Pancreas (tissue), 10 donors: ENCODE measurements at regions not wholly inside any gene's neighbourhood (a gene's known extent, or its start where the extent isn't known, plus 50 kb on each side); places are given as distances from the start of the nearest gene placed in this dataset.

Experiments used
- ATAC-seq, 4 donors: fragments of 200-7000 bp; cut with Tn5 transposase; one replicate each; pipeline versions ENCODE4 v1.8.0 to v1.9.1; 2020; ENCODE audit warnings: mild to moderate bottlenecking in 4 of 4, moderate library complexity in 4 of 4
- DNase-seq, 6 donors: peaks; one replicate each; pipeline ENCODE4 v3.0.0-alpha.2; 2020
- FAIRE-seq: peaks from 2 replicates; lab custom pipeline; 2012; peaks lifted over from hg19 to GRCh38; lab: Jason Lieb, UNC
- H3K27ac ChIP-seq, 4 donors: fragments of 200-600 bp; sonication (generic); 1 replicate in 3 of 4; 2 replicates in 1 of 4; pipeline versions ENCODE4 v1.5.0 to v1.8.0; 2020
- H3K27me3 ChIP-seq, 4 donors: fragments of 200-600 bp; one replicate each; pipeline ENCODE4 v1.8.0; 2021
- H3K36me3 ChIP-seq, 3 donors: fragments of 200-600 bp; sonication (generic) in 1 of 3; one replicate each; pipeline versions ENCODE4 v1.5.0 to v1.8.0; 2020 to 2021
- H3K4me1 ChIP-seq, 3 donors: fragments of 200-600 bp; one replicate each; pipeline ENCODE4 v1.8.0; 2021
- H3K4me3 ChIP-seq, 4 donors: fragments of 200-600 bp; sonication (generic) in 2 of 4; one replicate each; pipeline versions ENCODE4 v1.5.0 to v1.8.0; 2020 to 2021
- H3K9me3 ChIP-seq, 4 donors: fragments of 200-600 bp; one replicate each; pipeline ENCODE4 v1.8.0; 2021
- CTCF ChIP-seq, 4 donors: fragments of 200-600 bp; sonication (generic) in 3 of 4; IDR thresholded peaks; one replicate each; pipeline versions ENCODE4 v1.5.0 to v1.8.0; 2021; ENCODE audit warnings: antibody characterized with exemption in 4 of 4
- WGBS, 2 donors: extraction: QIAGEN DNeasy Blood & Tissue Kit; methylation state at CpG; one replicate each; pipeline ENCODE4 v1.1.7; 2013; 5-methylcytosine and 5-hydroxymethylcytosine counted together
- intact Hi-C, 3 donors: fragments of 100-400 bp; cut with DNase I; formaldehyde crosslinking; loops; one replicate each; pipeline versions ENCODE4 v1.11.1 to v1.14.2; 2022
- donor health status: healthy with polysubstance abuse.
- donor health status: DM: no; HTN: no; CAD: no; lungs with moderate emphysema.
- donor health status: DM: no; HTN: no; CAD: no.
- donor health status: control.
- donor health status: control.
- donor health status: Bipolar disorder and iron deficiency.
- donor health status: DM: yes; HTN: yes; CAD: no.
- donor health status: DM: no; HTN: no; CAD: no.
- donor health status: DM: no; HTN: no; CAD: no.
- donor health status: DM: yes; HTN: yes; CAD: no.

GRCh38 chr6:130600880-130601341 lies 226.3 kb upstream of the SMLR1 start:
- WGBS, 2 donors: 67 to 78% methylated on average over 2 of the region's 2 CpGs
- no peak for FAIRE-seq
- H3K4me3 ChIP-seq: no peak overlapping the region

GRCh38 chr6:130602151-130602770 lies 224.9 kb upstream of the SMLR1 start:
- Histone ChIP-seq H3K27ac (no peak overlapping the region), H3K36me3 (no peaks in the 10 kb centered on the region), H3K4me1 (no peaks in the 10 kb centered on the region), H3K27me3 (no peaks in the 10 kb centered on the region), H3K9me3 (no peaks in the 10 kb centered on the region), H3K4me3 (no peak overlapping the region)
- peak in 3 of 4 donors; percentile 28 to 63 (median 39) for ATAC-seq
- FAIRE-seq: no peak
- 47 to 58% methylated on average over 8 of the region's 8 CpGs for WGBS, 2 donors
- DNase-seq: no peak
- TF ChIP-seq CTCF (IDR thresholded peaks at IDR 0.05): no peak
- intact Hi-C loops: no loop called here

More at GRCh38 chr6:130600880-130601341, 226.3 kb upstream of the SMLR1 start:
- Histone ChIP-seq H3K27ac (no peak overlapping the region), H3K27me3 (no peaks in the 10 kb centered on the region), H3K9me3 (no peaks in the 10 kb centered on the region), H3K36me3 (no peaks in the 10 kb centered on the region), H3K4me1 (no peaks in the 10 kb centered on the region)
- ATAC-seq (no peak), DNase-seq (no peak)
- TF ChIP-seq CTCF (IDR thresholded peaks at IDR 0.05): no peak
- intact Hi-C loops: no loop called here

GRCh38 chr6:130603391-130603790 lies 223.8 kb upstream of the SMLR1 start:
- intact Hi-C loops: no loop called here
- WGBS, 2 donors: 71 to 77% methylated on average over 3 of the region's 3 CpGs
- Histone ChIP-seq H3K9me3 (no peaks in the 10 kb centered on the region), H3K27ac (no peak overlapping the region), H3K4me3 (no peak overlapping the region), H3K4me1 (no peaks in the 10 kb centered on the region), H3K27me3 (no peaks in the 10 kb centered on the region), H3K36me3 (no peaks in the 10 kb centered on the region)
- no peak for ATAC-seq
- no peak for TF ChIP-seq CTCF (IDR thresholded peaks at IDR 0.05)
- DNase-seq: no peak
- no peak for FAIRE-seq

- Histone ChIP-seq H3K27ac (no peak overlapping the region), H3K27me3 (no peaks in the 10 kb centered on the region), H3K36me3 (no peaks in the 10 kb centered on the region), H3K9me3 (no peaks in the 10 kb centered on the region), H3K4me3 (no peak overlapping the region), H3K4me1 (no peaks in the 10 kb centered on the region)
- no peak for ATAC-seq
- 32 to 38% methylated on average over 2 of the region's 2 CpGs for WGBS, 2 donors
- no peak for FAIRE-seq
- TF ChIP-seq CTCF (IDR thresholded peaks at IDR 0.05): no peak
- DNase-seq: no peak
- intact Hi-C loops: no loop called here
Observed at GRCh38 chr6:130604841-130605399, 222.3 kb upstream of the SMLR1 start.

- no peaks in the 10 kb centered on the region for H3K36me3 ChIP-seq
- intact Hi-C loops: no loop called here
- TF ChIP-seq CTCF (IDR thresholded peaks at IDR 0.05): no peak
- DNase-seq (no peak), ATAC-seq (no peak), FAIRE-seq (no peak)
- H3K4me3 ChIP-seq: no peak overlapping the region
- no peak overlapping the region for H3K27ac ChIP-seq
- no peaks in the 10 kb centered on the region for H3K27me3 ChIP-seq
- WGBS, 2 donors: 21 to 23% methylated on average over 2 of the region's 2 CpGs
- no peaks in the 10 kb centered on the region for H3K4me1 ChIP-seq
- no peaks in the 10 kb centered on the region for H3K9me3 ChIP-seq
Observed at GRCh38 chr6:130610303-130610702, 216.9 kb upstream of the SMLR1 start.
